Esophagus muscularis mucosa (tissue), 3 donors: ENCODE measurements at regions not wholly inside any gene's neighbourhood (a gene's known extent, or its start where the extent isn't known, plus 50 kb on each side); places are given as distances from the start of the nearest gene placed in this dataset.

ENCODE experiments used
- POLR2A ChIP-seq: fragments of 450-650 bp; IDR thresholded peaks from one replicate; pipeline ENCODE4 v1.6.1; 2017; ENCODE audit warnings: antibody characterized with exemption, moderate library complexity, mild to moderate bottlenecking, low read depth
- POLR2AphosphoS5 ChIP-seq, 2 donors: sonication (generic); formaldehyde crosslinking; IDR thresholded peaks; one replicate each; pipeline ENCODE4 v1.6.1; 2017; ENCODE audit warnings: antibody characterized with exemption in 2 of 2
- TF ChIP-seq, protein P1 (sequence below), 3 experiments: fragments of 200-600 bp in 2 of 3; fragments of 450-650 bp in 1 of 3; sonication (generic) in 2 of 3; IDR thresholded peaks; one replicate each; pipeline ENCODE4 v1.5.1; 2017 to 2019; ENCODE audit warnings: antibody characterized with exemption in 3 of 3, mild to moderate bottlenecking in 2 of 3, moderate library complexity in 1 of 3

DNA sequence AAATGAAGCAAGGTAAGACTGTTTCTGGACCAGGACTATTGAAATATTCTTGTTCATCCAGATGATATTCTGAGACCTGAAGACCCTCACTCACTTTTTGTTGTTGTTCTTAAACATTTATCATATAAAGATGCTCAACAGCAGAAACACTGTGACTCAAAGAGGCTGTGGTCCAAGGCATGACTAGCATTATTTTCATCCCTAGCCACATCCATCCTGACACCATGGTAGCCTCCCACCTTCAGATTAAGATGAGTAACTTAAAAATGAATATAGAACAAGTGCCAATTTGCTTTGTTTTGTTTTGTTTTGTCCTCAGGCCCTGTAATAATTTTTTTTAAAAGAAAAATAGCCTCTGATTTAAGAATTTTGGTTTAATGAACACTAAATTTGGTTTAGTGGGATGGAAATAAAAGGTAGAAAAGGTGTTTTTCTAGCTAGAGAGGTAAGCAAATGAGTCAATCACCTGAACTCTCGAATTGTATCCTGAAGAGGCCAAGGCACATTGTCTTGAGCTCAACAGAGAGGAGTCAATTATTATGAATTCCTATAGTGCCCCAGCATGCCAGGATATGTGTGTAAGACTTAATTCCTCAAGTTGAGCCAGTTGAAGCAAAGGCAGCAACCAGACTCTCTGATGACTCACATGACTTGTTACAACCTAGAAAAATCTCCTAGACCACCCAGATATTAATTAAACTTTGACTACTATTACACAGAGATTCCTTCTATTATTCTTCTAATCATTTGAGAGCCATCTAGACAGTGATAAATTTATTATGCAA, 380.1 kb upstream of the TUSC1 start:
- TF ChIP-seq, protein P1, sequence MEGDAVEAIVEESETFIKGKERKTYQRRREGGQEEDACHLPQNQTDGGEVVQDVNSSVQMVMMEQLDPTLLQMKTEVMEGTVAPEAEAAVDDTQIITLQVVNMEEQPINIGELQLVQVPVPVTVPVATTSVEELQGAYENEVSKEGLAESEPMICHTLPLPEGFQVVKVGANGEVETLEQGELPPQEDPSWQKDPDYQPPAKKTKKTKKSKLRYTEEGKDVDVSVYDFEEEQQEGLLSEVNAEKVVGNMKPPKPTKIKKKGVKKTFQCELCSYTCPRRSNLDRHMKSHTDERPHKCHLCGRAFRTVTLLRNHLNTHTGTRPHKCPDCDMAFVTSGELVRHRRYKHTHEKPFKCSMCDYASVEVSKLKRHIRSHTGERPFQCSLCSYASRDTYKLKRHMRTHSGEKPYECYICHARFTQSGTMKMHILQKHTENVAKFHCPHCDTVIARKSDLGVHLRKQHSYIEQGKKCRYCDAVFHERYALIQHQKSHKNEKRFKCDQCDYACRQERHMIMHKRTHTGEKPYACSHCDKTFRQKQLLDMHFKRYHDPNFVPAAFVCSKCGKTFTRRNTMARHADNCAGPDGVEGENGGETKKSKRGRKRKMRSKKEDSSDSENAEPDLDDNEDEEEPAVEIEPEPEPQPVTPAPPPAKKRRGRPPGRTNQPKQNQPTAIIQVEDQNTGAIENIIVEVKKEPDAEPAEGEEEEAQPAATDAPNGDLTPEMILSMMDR (IDR thresholded peaks at IDR 0.05), result no peak
- no peak for TF ChIP-seq POLR2AphosphoS5 (IDR thresholded peaks at IDR 0.05)
- no peak for TF ChIP-seq POLR2A
